ENCODE measurements at regions not wholly inside any gene's neighbourhood (a gene's known extent, or its start where the extent isn't known, plus 50 kb on each side); places are given as distances from the start of the nearest gene placed in this dataset.

- no peak for DNase-seq
These were observed 308.2 kb upstream of the NR5A2 start for GRCh38 chr1:199719156-199719842.

DNA sequence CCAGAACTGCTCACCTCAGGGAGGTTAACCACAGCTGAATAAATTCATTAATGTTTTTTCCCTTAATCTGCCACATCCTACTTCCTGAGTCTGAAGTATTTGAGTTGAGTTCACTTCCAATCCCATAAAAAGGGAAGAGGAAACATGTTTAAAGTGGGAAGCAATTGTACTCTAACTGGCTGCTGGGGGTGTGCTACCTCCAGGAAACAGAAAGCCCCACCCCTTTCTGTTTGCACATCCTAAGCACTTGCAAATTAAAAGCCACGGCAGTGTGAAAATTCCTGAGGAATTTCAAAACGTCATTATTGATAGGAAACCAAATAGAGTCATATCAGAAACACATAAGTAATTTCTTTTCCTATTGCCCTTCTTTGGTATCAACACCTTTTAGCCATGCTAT, 307.0 kb upstream of the NR5A2 start:
- DNase-seq = no peak

GRCh38 chr1:199721001-199721400, 306.5 kb upstream of the NR5A2 start:
- no peak for DNase-seq

DNA sequence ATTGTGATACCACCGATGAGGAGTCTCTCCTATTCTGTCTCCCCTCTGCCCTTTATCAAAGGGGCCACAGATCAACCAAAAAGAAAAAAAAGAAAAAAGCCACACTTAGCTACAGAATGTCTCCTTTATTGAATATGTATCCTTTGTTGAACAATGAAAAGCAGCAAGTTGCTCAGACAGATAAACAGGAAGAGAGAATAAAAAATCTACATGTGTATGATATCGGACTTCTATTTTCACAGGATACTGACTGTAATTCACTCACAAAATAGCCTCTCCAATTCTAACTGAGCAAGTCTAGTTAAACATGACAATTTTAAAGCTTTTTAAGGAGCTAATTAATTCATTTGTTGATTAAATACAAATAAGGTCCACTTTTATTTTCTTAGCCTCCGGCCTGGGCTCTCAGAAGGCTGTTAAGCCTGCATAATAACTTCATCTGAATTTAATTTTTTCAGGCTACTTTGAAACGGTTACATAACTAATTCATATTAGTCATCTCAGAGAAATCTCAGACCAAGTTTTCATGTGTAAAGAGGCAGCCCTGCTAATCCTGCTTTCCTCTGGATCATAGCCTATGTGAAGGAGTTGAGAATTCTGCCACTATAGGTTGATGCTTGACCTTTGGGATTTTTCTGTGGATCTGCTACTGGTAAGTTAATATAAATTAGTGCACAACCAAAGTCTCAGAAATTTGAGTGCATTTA, 304.1 kb upstream of the NR5A2 start:
- no peak for DNase-seq

DNA sequence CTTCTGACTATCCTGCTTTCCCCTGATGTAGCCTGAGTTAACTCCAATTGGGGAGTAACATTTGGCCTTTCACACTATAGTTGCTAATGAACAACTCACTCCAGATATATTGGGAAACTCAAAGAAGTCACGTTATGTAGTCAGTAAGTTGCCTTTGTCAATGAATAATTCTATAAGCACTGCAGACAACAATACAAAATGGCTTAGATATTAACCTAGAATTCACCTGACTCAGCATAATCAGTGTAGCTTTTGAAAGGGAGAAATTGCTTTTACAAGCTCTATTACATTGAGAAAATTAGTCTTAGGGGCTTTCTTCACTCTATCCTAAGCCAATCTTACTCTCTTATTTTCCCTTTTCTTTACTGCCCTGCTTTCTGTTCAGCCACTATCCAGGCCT, 303.5 kb upstream of the NR5A2 start:
- DNase-seq = no peak

GRCh38 chr1:199725002-199725565, 302.4 kb upstream of the NR5A2 start:
- peak in 1 of 2 donors; percentile 9 for DNase-seq

DNA sequence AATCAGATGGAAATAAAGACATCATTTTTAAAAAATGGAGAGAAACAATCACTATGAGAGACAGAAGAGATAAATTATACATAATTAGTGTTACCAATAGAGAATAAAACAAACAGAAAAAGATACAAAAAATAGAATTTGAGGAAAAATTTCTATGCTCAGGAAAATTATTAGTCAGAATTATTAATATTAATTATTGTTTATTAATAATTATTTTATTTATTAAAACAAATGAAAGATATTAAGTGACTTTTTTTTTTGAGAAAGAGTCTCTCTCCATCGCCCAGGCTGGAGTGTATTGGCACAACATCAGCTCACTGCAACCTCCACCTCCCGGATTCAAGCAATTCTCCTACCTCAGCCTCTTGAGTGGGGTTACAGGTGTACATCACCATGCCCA, 299.8 kb upstream of the NR5A2 start:
- no peak for DNase-seq

DNA sequence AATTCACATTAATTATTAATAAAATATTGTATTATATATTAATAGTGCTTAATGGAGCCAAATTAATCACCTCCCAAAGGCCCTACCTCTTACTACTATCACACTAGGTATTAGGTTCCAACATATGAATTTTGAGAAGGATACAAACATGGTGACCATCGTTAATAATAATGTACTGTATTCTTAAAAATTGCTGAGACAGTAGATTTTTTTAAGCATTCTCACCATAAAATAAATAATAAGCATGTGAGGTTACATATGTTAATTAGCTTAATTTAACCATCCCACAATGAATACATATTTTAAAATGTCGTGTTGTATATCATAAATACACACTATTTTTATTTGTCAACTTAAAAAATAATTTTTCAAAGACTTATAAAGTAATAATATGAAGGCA, 299.2 kb upstream of the NR5A2 start:
- no peak for DNase-seq

DNA sequence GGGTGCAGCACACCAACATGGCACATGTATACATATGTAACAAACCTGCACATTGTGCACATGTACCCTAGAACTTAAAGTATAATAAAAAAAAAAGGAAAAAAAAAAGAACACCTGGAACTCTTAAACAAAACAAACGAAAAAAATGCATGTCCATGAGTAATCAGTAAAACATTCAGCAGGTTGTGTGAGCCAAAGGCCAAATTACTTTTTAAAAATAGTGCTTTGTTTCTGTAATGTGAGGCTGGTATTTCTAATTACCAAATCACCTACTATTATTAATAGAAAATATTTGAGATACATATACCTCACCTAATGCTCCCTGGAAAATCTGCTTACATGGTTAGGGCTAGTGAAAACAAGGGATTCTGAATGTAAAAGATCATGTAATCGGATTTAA, 294.4 kb upstream of the NR5A2 start:
- DNase-seq = no peak

- no peak for DNase-seq
These were observed 293.3 kb upstream of the NR5A2 start for GRCh38 chr1:199734186-199734585.

GRCh38 chr1:199735660-199736059, 291.9 kb upstream of the NR5A2 start:
- DNase-seq = no peak

DNA sequence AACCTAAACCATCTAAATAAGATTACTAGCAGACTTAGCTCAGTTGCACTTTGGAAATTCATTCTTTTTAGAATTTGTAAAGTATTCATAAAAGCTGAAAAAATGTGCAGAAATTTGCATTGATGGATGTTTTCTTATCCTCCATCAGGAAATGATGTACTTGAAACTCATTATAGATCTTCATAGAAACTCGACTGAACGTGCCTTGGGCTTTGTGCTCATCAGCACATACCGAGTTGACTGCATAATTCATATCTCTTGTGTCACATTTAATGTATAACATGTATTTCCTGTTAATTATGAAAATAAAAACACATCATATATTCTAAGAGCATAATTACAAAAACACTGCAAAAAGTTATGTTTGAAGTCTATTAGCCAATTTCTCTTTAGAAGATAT, 290.9 kb upstream of the NR5A2 start:
- no peak for DNase-seq

DNA sequence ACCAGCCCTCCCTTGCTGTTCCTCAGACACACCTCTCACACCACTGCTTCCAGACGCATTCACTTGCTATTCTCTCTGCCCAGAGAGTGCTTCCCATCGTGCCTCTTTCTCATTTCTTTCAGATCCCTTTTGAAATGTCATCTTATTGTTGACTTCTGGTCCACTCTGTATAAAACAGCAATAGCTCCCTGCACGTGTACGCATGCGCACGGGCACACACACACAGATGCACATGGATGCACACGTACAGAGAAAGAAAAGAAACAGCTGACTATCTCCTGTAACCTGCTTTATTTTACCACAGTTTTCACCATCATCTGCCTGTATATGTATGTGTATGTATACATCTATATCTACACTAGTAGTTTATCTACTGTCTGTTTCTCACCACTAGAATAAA, 285.9 kb upstream of the NR5A2 start:
- no peak for DNase-seq

DNA sequence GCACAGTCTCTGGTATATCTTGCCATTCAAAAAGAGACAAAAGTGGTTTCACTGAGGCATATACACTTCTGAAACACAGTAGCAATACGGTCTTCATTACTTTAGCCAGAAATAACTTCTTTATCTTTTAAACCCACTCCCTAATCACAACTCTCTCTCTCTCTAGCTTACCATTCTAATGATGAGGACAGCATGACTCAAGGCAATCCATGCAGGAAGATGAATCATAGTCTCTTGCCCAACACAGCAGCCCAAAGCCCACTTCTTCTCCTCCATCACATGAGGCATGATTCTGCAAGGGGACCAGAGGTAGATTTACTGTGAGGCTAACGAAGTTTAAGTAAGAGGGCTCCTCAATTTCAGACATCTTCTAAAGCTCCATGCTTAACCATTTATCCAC, 285.0 kb upstream of the NR5A2 start:
- DNase-seq = peak; percentile 87 to 88

DNA sequence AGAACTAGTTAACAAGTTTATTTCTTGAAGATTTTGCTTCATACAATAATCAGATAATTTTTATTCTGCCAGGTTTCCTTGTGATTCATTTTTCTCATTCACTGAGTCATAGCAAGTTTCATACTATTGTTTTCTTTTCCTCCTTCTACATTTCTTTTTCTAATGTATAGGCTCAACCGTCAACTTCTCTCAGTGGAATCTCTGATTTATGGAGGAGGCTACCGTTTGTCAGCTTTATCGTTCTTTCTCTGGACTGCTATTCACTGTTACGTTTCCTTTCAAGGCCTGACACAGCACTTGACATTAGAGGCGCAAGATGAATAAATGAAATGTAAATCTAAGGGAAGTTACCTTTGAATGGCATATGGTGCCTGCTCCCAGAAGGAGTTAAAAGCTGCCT, 284.3 kb upstream of the NR5A2 start:
- no peak for DNase-seq

- DNase-seq = no peak
These were observed 280.7 kb upstream of the NR5A2 start for GRCh38 chr1:199746666-199747384.

DNA sequence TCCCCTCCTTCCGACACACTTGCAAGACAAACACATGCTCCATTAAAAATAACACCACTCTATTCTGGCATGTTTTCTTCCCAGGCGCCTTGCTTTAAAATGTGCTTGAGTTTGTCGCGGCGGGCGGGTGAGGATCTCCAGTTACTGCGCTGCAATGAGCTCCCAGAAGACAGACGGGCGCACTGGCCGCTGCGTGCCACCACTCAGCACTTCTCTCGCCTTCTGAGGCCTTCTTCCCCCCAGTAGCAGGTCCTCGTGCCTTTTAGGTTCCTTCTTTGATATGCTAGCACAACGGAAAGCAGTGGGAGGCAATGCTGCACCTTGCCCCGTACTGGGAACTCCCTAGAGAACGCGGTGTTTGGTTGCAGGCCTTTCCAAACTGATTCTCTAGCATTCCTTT, 279.5 kb upstream of the NR5A2 start:
- no peak for DNase-seq

DNA sequence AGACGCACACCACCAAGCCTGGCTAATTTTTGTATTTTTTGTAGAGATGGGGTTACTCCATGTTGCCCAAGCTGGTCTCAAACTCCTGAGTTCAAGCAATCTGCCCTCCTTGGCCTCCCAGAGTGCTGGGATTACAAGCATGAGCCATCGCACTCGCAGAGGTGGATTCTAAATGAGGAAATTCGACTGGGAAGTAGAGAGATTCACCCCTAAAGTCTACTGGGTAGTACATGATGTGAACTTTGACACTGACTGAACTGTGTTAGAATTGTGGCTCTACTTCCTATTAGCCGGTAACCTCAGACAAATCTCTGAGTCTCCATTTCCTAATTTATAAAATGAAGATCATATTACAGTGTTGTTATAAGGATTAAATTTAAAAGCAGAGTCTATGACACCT, 276.0 kb upstream of the NR5A2 start:
- peak; percentile 52 to 54 for DNase-seq

DNA sequence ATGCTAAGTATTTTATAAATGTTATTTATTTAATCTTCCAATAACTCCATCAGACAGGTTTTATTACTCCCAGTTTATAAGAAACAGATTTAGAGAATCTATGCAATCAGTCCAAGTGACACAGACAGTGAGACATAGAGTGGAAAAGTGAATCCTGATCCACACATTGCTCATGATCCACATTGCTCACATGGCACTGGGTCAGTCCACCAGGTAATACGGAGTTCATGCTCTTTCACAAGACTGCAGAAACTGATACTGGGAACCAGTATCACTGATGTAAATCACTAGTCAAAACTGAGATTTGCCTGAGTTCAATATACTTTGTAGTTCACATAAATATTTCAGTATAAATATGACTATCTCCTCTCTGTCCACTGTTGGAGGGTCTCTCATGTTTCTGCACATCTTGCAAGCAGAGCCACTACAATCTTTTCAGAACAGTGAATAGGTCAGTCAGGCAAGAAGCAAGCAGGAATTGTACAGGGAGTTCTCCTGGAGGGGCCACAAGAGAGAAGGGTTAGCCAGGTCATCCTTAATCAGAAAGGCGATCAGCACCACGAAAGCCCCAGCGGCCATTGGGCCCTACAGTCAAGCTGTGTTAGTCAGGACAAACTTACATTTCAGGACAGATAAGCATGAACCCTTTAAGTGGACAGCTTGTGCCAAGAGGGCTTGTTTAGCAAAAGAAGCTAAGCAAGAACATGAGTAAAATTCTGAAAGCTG, 275.4 kb upstream of the NR5A2 start:
- no peak for DNase-seq

GRCh38 chr1:199752688-199753027, 274.9 kb upstream of the NR5A2 start:
- DNase-seq = no peak

GRCh38 chr1:199753513-199753912, 274.0 kb upstream of the NR5A2 start:
- DNase-seq = no peak

DNA sequence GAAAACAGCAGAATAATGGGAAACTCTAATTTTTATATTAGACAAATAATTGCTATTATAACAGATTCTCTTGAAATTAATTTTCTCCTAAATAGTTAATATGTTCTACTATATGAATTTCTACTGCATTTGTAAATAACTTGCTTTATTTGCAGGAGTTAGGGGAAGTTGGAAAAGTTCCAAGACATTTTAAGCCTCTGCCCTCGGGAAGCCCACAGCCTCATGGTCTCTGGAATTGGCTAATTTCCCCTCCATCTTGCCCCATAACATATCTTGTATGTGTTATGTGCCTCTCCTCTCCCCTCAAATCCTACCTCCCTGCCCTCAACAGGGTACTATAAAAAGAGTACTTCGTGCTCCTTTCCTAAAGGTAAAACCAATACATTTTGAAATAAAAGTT, 271.4 kb upstream of the NR5A2 start:
- peak; percentile 37 to 59 for DNase-seq

DNA sequence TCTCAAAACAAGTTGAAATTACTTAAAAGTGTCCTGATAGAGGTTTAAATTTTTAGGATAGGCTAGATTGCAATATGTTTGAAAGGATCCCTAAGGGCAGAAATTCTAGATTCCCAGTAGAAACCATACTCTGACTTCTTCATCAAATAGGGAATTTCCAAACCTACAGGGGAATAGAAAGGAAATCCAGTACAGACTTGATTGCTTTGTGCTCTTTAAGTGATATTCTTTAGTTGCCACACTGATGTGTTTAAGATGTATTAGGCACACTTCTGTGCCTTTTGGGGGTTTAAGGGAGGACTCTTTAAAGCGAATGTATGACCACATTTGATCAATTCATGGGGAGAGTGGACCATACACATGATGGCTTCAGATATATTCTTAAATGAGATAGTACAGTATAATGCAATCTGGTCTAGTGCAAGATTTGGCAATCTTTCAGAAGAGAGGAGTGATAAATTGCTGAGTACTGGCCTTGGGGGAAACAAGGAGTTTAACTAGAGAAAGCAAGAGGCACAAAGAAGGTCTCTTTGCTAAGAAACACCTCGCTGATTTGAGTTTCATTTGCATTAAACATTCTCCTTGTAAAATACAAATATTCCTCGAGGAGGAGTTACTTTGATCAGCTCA, 268.8 kb upstream of the NR5A2 start:
- peak; percentile 10 to 26 for DNase-seq

All from inflammatory macrophage treated with lipopolysaccharide for 1 hour (primary cell).